22Rv1 (cell line): ENCODE measurements at regions not wholly inside any gene's neighbourhood (a gene's known extent, or its start where the extent isn't known, plus 50 kb on each side); places are given as distances from the start of the nearest gene placed in this dataset.

ENCODE experiments used
- ZFX ChIP-seq: fragments of 450-650 bp; IDR thresholded peaks from 2 replicates; pipeline ENCODE4 v1.6.1; 2017; ENCODE audit warnings: antibody characterized with exemption, borderline replicate concordance
- TF ChIP-seq, protein P1 (sequence below): fragments of 450-650 bp; IDR thresholded peaks from 2 replicates; pipeline ENCODE4 v1.5.1; 2017; ENCODE audit warnings: mild to moderate bottlenecking

DNA sequence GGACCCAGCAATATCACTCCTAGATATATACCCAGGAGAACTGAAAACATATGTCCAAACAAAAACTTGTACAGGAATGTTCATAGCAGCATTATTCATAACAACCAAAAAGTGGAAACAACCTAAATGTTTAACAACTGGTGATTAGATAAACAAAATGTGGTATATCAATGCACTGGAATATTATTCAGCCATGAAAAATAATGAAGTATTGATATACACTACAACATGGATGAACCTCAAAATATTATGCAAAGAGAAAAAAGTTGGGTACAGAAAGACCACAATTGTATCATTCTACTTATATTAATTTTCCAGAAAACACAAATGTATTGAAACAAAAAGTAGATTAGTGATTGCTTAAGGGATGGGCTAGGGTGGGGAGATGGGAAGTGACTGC is 498.6 kb downstream of the GRIN2A start:
- TF ChIP-seq, protein P1, sequence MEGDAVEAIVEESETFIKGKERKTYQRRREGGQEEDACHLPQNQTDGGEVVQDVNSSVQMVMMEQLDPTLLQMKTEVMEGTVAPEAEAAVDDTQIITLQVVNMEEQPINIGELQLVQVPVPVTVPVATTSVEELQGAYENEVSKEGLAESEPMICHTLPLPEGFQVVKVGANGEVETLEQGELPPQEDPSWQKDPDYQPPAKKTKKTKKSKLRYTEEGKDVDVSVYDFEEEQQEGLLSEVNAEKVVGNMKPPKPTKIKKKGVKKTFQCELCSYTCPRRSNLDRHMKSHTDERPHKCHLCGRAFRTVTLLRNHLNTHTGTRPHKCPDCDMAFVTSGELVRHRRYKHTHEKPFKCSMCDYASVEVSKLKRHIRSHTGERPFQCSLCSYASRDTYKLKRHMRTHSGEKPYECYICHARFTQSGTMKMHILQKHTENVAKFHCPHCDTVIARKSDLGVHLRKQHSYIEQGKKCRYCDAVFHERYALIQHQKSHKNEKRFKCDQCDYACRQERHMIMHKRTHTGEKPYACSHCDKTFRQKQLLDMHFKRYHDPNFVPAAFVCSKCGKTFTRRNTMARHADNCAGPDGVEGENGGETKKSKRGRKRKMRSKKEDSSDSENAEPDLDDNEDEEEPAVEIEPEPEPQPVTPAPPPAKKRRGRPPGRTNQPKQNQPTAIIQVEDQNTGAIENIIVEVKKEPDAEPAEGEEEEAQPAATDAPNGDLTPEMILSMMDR = no peak
- TF ChIP-seq ZFX = no peak
